Loucy (cell line): ENCODE measurements at regions not wholly inside any gene's neighbourhood (a gene's known extent, or its start where the extent isn't known, plus 50 kb on each side); places are given as distances from the start of the nearest gene placed in this dataset.

Experiments used
- CTCF ChIP-seq: fragments of 200-600 bp; sonication (generic); conservative IDR thresholded peaks from 2 replicates; pipeline ENCODE4 v1.5.1; 2014; ENCODE audit warnings: mild to moderate bottlenecking, antibody characterized with exemption, low read length
- EZH2phosphoT487 ChIP-seq: fragments of 200-600 bp; IDR thresholded peaks from 2 replicates; pipeline ENCODE4 v1.6.1; 2018; ENCODE audit warnings: antibody characterized with exemption, mild to moderate bottlenecking, moderate library complexity, borderline replicate concordance

GRCh38 chr4:14496408-14496807, 505.9 kb upstream of the CPEB2 start:
- TF ChIP-seq CTCF (no peak), EZH2phosphoT487 (no peak)
